Ramos (cell line): ENCODE measurements at regions not wholly inside any gene's neighbourhood (a gene's known extent, or its start where the extent isn't known, plus 50 kb on each side); places are given as distances from the start of the nearest gene placed in this dataset.

Source experiments
- in situ Hi-C: fragments of 300-500 bp; cut with MboI; formaldehyde crosslinking; loops from one replicate; pipeline ENCODE4 v1.14.3; 2022; ENCODE audit warnings: low sequenced_read_pairs; ENCODE audit not compliant: unreplicated experiment

- in situ Hi-C loops, result no loop called here
Measured at GRCh38 chr13:40292536-40292935, 373.9 kb downstream of the FOXO1 start.

DNA sequence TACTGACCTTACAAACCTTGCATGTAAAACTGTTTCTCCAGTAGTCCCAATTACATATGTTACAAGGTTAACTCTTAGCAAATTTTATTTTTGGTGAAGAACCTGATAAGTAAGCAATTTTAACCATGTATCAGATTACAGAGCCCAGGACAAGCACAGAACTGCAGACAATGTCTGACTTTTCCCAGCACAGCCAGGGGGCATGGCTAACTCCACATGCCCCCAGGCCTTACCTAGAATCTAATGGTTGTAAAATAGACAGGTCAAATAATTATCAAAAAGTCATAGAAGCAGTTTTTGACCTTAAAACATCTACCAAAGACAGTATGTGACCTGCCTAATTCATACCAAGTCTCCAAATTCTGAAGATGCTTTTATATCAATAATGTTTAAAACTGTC lies 364.1 kb downstream of the FOXO1 start:
- in situ Hi-C loops, result no loop called here

GRCh38 chr13:40304391-40304790 lies 362.1 kb downstream of the FOXO1 start:
- in situ Hi-C loops, result no loop called here

GRCh38 chr13:40306817-40307216 lies 359.6 kb downstream of the FOXO1 start:
- in situ Hi-C loops, result no loop called here

DNA sequence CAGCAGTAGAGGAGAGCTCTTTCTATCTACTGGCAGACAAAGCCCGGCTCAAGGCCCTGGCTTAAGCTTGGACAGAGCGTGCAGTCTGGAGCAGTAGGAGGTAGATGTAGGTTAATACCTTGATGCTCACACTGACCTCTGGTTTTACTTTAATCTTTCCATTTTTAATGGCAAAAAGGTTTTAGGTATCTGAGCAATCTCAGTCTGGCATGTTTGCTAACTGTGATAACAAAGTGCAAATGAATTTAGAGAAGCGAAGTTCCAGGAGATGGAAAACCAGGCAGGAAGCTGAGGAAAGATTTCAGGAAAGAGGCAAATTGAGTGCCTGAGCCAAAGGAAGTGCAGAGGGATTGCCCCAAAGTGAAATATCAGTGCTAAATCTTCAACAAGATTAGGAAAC lies 356.6 kb downstream of the FOXO1 start:
- in situ Hi-C loops, result no loop called here

DNA sequence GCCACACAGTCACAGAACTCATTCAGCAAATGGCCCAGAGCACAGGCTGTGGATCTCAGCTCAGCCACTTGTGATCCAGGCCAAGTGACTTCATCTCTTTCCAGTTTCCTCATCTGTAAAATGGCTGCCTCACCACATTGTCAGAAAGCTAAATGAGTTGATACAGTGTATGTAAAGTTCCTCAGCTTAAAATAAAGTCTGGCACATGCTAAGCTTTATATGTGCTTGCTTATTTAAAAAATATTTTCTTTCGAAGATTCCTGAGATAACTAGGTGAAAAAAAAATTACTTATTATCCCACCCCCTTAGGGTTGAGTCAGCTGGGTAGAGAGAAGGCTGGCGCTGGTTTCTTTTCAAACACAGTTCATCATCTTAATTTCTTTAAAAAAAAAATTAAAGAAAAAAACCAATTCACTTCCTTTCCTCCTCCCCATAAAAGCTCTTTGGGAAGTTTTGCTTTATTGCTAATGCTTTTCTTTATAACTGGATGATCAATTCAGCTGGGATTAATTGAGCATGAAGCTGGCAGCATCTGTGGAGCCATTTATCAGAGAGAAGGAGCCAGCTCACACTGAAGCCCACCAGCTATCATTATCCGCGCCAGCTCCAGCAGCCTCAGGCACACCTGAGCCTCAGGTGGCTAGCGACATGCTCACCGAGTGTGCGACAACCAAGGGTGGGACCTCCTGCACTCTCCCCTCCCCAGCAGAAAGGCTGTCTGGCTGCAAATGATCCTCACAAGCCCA lies 354.9 kb downstream of the FOXO1 start:
- in situ Hi-C loops, result no loop called here

GRCh38 chr13:40313269-40314200 lies 352.9 kb downstream of the FOXO1 start:
- in situ Hi-C loops, result no loop called here

DNA sequence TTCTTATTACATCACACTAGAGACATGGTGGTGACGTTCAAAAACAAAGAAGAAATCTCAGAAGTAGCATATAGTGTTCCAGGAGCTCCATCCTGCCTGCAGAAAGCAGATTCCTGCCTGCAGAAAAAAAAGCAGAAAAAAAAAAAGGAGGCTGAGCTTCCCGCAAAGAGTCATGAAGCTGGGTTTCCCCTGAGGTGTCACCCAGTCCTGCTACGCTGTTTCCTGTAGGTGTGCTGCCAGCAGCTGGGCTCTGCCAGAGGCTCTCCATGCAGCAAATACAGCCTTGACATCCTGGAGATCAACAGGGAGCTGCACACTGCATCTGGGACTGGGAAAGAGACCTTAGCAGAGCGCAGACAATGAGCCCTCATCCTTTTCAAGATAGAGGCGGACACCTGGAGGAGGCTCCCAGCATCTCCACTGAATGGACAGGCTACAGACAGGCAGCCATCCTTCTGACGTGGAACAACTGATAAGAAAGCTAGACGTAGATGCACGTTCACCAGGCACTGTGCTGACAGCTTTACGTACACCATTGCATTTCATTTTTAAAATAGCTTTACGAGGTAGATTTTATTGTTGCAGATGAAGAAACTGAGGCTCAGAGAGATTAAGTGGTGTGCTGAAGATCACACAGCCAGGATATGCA lies 350.9 kb downstream of the FOXO1 start:
- in situ Hi-C loops, result no loop called here

GRCh38 chr13:40316301-40316700 lies 350.1 kb downstream of the FOXO1 start:
- in situ Hi-C loops, result no loop called here

DNA sequence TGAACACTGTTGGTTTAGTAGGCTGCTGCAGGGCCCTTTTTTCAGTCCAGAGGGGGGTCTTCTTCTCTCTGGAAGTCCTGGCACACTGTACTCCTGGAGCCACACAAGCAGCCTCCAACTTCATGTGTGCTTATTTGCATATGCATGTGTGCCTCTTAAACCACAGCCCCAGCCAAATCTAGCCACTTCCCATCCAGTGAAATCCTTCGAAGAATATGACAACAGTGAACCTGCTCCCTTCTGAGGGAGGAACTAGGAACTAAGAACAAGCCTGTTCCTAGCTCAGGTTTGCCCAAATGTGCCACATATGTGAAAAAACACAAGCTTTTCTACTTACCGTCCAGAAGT lies 348.5 kb downstream of the FOXO1 start:
- in situ Hi-C loops, result no loop called here

DNA sequence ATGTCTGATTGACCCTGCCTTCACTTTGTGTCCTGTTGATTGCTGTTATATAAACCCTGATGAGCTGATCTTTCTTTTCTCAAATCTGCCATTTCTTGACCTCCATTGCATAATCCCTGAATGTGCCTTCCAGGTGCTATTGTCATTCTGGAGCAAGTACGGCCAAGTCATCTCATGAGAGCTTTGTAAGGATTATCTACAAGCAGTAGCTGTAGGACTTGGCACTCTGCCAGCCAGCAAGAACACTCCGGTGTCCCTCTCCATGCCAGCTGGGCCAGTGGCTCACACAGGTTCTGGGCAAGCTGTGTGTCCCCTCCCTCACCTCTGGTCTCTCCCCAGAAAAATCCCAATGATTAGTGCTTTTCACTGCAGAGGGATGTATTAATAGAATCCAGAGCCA lies 348.1 kb downstream of the FOXO1 start:
- in situ Hi-C loops, result no loop called here

GRCh38 chr13:40319699-40320579 lies 346.5 kb downstream of the FOXO1 start:
- in situ Hi-C loops, result no loop called here

DNA sequence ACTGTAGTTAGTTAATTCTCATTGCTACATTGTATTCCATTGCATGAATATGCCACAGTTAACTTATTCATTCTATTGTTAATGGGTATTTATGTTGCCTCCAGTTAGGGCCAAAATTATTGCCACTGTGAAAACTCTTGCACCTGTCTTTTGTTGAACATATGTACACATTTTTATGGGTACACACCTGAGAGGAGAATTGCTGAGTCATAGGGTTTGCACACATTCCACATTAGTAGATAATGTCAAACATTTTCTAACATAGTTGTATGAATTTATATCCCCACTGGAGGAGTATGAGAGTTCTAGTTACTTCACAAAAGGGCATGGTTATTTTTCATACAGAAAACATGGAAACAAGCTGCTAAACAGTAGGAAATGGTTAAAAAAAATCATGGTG lies 338.4 kb downstream of the FOXO1 start:
- in situ Hi-C loops, result no loop called here

GRCh38 chr13:40329781-40330485 lies 336.5 kb downstream of the FOXO1 start:
- in situ Hi-C loops, result no loop called here

DNA sequence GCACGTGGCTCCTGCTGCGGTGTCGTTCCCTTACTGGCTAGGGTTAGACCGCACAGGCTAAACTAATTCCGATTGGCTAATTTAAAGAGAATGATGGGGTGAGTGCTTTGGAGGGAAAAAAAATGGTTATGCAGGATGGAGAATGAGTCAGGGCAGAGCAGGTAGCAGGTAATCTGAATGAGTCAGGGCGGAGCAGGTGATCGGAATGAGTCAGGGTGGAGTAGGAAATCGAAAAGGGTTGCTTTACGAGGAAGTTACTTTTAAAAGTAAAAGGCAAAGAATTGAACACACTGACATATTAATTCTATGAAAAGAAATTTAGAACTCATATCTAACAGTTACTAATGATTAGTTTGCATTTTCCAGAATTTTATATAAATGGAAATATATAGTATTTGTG lies 335.5 kb downstream of the FOXO1 start:
- in situ Hi-C loops, result no loop called here

DNA sequence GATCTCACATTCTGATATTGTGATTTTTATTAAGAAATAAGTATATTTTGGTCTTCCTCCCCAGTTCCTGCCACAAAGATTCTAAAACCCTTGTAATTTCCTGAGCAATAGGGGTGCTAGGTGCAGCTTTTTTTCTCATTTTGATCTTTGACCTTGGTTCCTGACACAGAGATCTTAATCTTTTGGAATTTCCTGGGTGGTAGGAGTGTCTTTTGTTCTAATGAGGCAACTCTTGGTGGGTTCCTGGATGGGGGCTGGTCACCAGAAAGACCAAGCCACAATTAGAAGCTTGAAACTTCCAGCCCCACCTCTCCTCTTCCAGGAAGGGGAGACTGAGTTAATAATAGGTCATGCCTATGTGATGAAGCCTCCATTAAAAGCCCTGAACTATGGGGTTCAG lies 334.6 kb downstream of the FOXO1 start:
- in situ Hi-C loops, result no loop called here

DNA sequence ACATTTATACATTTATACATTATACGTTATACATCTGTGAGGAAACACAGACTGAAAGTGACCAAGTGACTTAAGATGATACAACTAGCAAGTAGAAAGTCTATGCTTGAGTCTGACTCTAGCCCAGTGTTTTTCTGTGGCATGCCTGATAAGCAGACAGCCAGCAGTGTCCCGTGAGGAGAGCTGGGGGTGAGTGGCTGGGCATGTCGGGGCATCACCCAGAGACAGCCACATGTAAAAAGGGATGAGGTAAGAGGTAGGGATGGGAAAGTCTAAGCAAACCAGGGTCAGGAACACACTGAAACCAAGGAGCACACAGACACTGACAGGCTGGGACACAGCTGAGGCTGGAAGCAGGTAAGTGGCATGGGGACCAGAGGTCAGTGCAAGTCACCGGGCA lies 333.2 kb downstream of the FOXO1 start:
- in situ Hi-C loops, result no loop called here

- in situ Hi-C loops, result no loop called here
Measured at GRCh38 chr13:40334031-40334430, 332.4 kb downstream of the FOXO1 start.

DNA sequence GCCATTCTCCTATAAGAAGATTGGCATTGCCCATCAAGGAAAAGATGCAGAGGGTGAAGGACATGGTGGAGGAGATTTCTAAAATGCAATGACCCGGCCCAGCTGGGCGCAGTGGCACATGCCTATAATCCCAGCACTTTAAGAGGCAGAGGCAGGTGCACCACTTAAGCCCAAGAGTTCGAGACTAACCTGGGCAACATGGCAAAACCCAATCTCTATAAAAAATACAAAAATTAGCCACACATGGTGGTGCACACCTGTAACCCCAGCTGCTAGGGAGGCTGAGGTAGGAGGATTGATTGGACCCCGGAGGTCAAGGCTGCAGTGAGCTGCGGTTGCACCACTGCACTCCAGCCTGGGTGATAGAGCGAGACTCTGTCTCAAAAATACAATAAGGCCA lies 331.8 kb downstream of the FOXO1 start:
- in situ Hi-C loops, result no loop called here
